Naive thymus-derived CD4-positive, alpha-beta T cell (primary cell): ENCODE measurements at regions not wholly inside any gene's neighbourhood (a gene's known extent, or its start where the extent isn't known, plus 50 kb on each side); places are given as distances from the start of the nearest gene placed in this dataset.

Source experiments
- ATAC-seq: fragments of 150-1000 bp; cut with Tn5 transposase; 2 replicates; pipeline ENCODE4 v1.10.0; 2021; ENCODE audit warnings: mild to moderate bottlenecking, moderate library complexity
- CTCF ChIA-PET: fragments of 350-600 bp; sonication (Branson Sonifier 250); formaldehyde crosslinking; loops from one replicate; lab custom pipeline; 2021; ENCODE audit warnings: antibody characterized with exemption; lab: Charles Lee
- POLR2A ChIA-PET: fragments of 350-600 bp; sonication (Branson Sonifier 250); formaldehyde crosslinking; loops from one replicate; lab custom pipeline; 2021; ENCODE audit warnings: antibody characterized with exemption, inconsistent platforms; lab: Charles Lee
- DNase-seq, 9 donors: peaks; one replicate each; pipeline versions ENCODE4 v3.0.0 to v3.0.0-alpha.2; 2020 to 2022; ENCODE audit warnings: mixed read lengths in 1 of 9
- H3K27ac ChIP-seq: one replicate; pipeline ENCODE4 v1.7.0; 2013; ENCODE audit warnings: mild to moderate bottlenecking, low read depth, low read length, moderate library complexity
- H3K27me3 ChIP-seq, 2 donors: one replicate each; pipeline ENCODE4 v1.7.0; 2013; ENCODE audit warnings: low read length in 2 of 2, mild to moderate bottlenecking in 2 of 2, moderate library complexity in 2 of 2; ENCODE audit not compliant: control insufficient read depth in 2 of 2, insufficient read depth in 2 of 2
- H3K36me3 ChIP-seq, 3 experiments: 1 replicate in 2 of 3; 2 replicates in 1 of 3; pipeline ENCODE4 v1.7.0; 2013; ENCODE audit warnings: low read length in 3 of 3, mild to moderate bottlenecking in 3 of 3, moderate library complexity in 1 of 3; ENCODE audit not compliant: insufficient read depth in 3 of 3, control insufficient read depth in 2 of 3
- H3K4me1 ChIP-seq, 2 donors: one replicate each; pipeline ENCODE4 v1.7.0; 2013; ENCODE audit warnings: low read length in 2 of 2, mild to moderate bottlenecking in 2 of 2, moderate library complexity in 1 of 2; ENCODE audit not compliant: control insufficient read depth in 2 of 2, insufficient read depth in 2 of 2
- H3K4me3 ChIP-seq: 2 replicates; pipeline ENCODE4 v1.7.0; 2013; ENCODE audit warnings: mild to moderate bottlenecking, low read length
- H3K9me3 ChIP-seq, 3 experiments: 1 replicate in 2 of 3; 2 replicates in 1 of 3; pipeline ENCODE4 v1.7.0; 2013; ENCODE audit warnings: low read length in 3 of 3; ENCODE audit not compliant: control insufficient read depth in 2 of 3
- H3K27ac Mint-ChIP-seq, 9 donors: one replicate each; pipeline ENCODE4 v1.8.0; 2020 to 2022; ENCODE audit warnings: mixed read lengths in 9 of 9, mild to moderate bottlenecking in 8 of 9, moderate library complexity in 5 of 9, inconsistent platforms in 2 of 9
- H3K27me3 Mint-ChIP-seq, 5 donors: one replicate each; pipeline ENCODE4 v1.8.0; 2021 to 2022; ENCODE audit warnings: mixed read lengths in 5 of 5, mild to moderate bottlenecking in 1 of 5
- H3K36me3 Mint-ChIP-seq, 5 donors: one replicate each; pipeline ENCODE4 v1.8.0; 2020 to 2022; ENCODE audit warnings: mixed read lengths in 5 of 5, mild to moderate bottlenecking in 3 of 5, inconsistent platforms in 1 of 5
- H3K4me1 Mint-ChIP-seq, 7 donors: one replicate each; pipeline ENCODE4 v1.8.0; 2020 to 2022; ENCODE audit warnings: mixed read lengths in 7 of 7, mild to moderate bottlenecking in 3 of 7, inconsistent platforms in 1 of 7
- H3K4me3 Mint-ChIP-seq, 10 donors: one replicate each; pipeline ENCODE4 v1.8.0; 2020 to 2022; ENCODE audit warnings: mild to moderate bottlenecking in 10 of 10, mixed read lengths in 10 of 10, moderate library complexity in 6 of 10, inconsistent platforms in 2 of 10
- H3K9me3 Mint-ChIP-seq, 11 donors: one replicate each; pipeline ENCODE4 v1.8.0; 2020 to 2022; ENCODE audit warnings: mixed read lengths in 11 of 11, mild to moderate bottlenecking in 4 of 11, inconsistent platforms in 1 of 11, moderate library complexity in 1 of 11
- intact Hi-C, 2 donors: fragments of 100-400 bp; cut with micrococcal nuclease; formaldehyde crosslinking; loops; one replicate each; pipeline ENCODE4 v1.15.1; 2023

- Histone ChIP-seq H3K36me3 (no peaks in the 10 kb centered on the region), H3K4me3 (no peak overlapping the region), H3K9me3 (no peaks in the 10 kb centered on the region), H3K4me1 (no peaks in the 10 kb centered on the region), H3K27ac (no peak overlapping the region), H3K27me3 (no peaks in the 10 kb centered on the region)
- no peak overlapping the region for H3K4me3 Mint-ChIP-seq
- H3K27ac Mint-ChIP-seq, result no peak overlapping the region
- ChIA-PET POLR2A (no interaction called here), CTCF (no interaction called here)
- intact Hi-C loops, result no loop called here
- ATAC-seq (no peak), DNase-seq (no peak)
- no peaks in the 10 kb centered on the region for H3K4me1 Mint-ChIP-seq
- no peaks in the 10 kb centered on the region for H3K36me3 Mint-ChIP-seq
- H3K27me3 Mint-ChIP-seq, result peaks cover 0 to 5% (median 0%) of the 10 kb centered on the region in 5 donors
- H3K9me3 Mint-ChIP-seq, result peaks cover 0 to 24% (median 10%) of the 10 kb centered on the region in 11 donors
Observed at GRCh38 chr16:51682905-51683304, 531.8 kb upstream of the SALL1 start.

- no peaks in the 10 kb centered on the region for H3K4me1 Mint-ChIP-seq
- ChIA-PET CTCF (no interaction called here), POLR2A (no interaction called here)
- H3K36me3 Mint-ChIP-seq, result no peaks in the 10 kb centered on the region
- Histone ChIP-seq H3K27ac (no peak overlapping the region), H3K4me1 (no peaks in the 10 kb centered on the region), H3K27me3 (no peaks in the 10 kb centered on the region), H3K9me3 (no peaks in the 10 kb centered on the region), H3K4me3 (no peak overlapping the region), H3K36me3 (no peaks in the 10 kb centered on the region)
- intact Hi-C loops, result no loop called here
- no peak overlapping the region for H3K27ac Mint-ChIP-seq
- no peak overlapping the region for H3K4me3 Mint-ChIP-seq
- ATAC-seq (no peak), DNase-seq (no peak)
- H3K27me3 Mint-ChIP-seq, result no peaks in the 10 kb centered on the region
- H3K9me3 Mint-ChIP-seq, result peaks cover 0 to 27% (median 6%) of the 10 kb centered on the region in 11 donors
Observed at GRCh38 chr16:51674615-51675014, 523.5 kb upstream of the SALL1 start.

GRCh38 chr16:51670527-51670926, 519.5 kb upstream of the SALL1 start:
- Mint-ChIP-seq H3K9me3 (peaks cover 1 to 29% (median 6%) of the 10 kb centered on the region in 11 donors), H3K27me3 (no peaks in the 10 kb centered on the region), H3K4me3 (no peak overlapping the region), H3K4me1 (no peaks in the 10 kb centered on the region), H3K27ac (no peak overlapping the region), H3K36me3 (peaks cover 0 to 3% (median 0%) of the 10 kb centered on the region in 5 donors)
- H3K27ac ChIP-seq, result no peak overlapping the region
- intact Hi-C loops, result no loop called here
- no peaks in the 10 kb centered on the region for H3K4me1 ChIP-seq
- ATAC-seq (no peak), DNase-seq (no peak)
- POLR2A ChIA-PET, result no interaction called here
- H3K9me3 ChIP-seq, result no peaks in the 10 kb centered on the region
- H3K36me3 ChIP-seq, result no peaks in the 10 kb centered on the region
- H3K4me3 ChIP-seq, result no peak overlapping the region
- CTCF ChIA-PET, result no interaction called here
- H3K27me3 ChIP-seq, result no peaks in the 10 kb centered on the region

GRCh38 chr16:51666821-51667220, 515.8 kb upstream of the SALL1 start:
- ATAC-seq (no peak), DNase-seq (no peak)
- H3K27ac Mint-ChIP-seq, result no peak overlapping the region
- Histone ChIP-seq H3K27me3 (no peaks in the 10 kb centered on the region), H3K27ac (no peak overlapping the region), H3K4me1 (no peaks in the 10 kb centered on the region), H3K9me3 (no peaks in the 10 kb centered on the region), H3K36me3 (no peaks in the 10 kb centered on the region), H3K4me3 (no peak overlapping the region)
- H3K9me3 Mint-ChIP-seq, result peaks cover 1 to 33% (median 9%) of the 10 kb centered on the region in 11 donors
- no peaks in the 10 kb centered on the region for H3K4me1 Mint-ChIP-seq
- peaks cover 0 to 3% (median 0%) of the 10 kb centered on the region in 5 donors for H3K36me3 Mint-ChIP-seq
- POLR2A ChIA-PET, result no interaction called here
- intact Hi-C loops, result no loop called here
- H3K4me3 Mint-ChIP-seq, result no peak overlapping the region
- CTCF ChIA-PET, result no interaction called here
- no peaks in the 10 kb centered on the region for H3K27me3 Mint-ChIP-seq

GRCh38 chr16:51666074-51666473, 515.0 kb upstream of the SALL1 start:
- Mint-ChIP-seq H3K27ac (no peak overlapping the region), H3K9me3 (peaks cover 1 to 33% (median 9%) of the 10 kb centered on the region in 11 donors), H3K4me1 (no peaks in the 10 kb centered on the region), H3K36me3 (peaks cover 0 to 3% (median 0%) of the 10 kb centered on the region in 5 donors), H3K27me3 (no peaks in the 10 kb centered on the region), H3K4me3 (no peak overlapping the region)
- no peak overlapping the region for H3K27ac ChIP-seq
- no peak overlapping the region for H3K4me3 ChIP-seq
- H3K36me3 ChIP-seq, result no peaks in the 10 kb centered on the region
- ChIA-PET CTCF (no interaction called here), POLR2A (no interaction called here)
- H3K4me1 ChIP-seq, result no peaks in the 10 kb centered on the region
- no peaks in the 10 kb centered on the region for H3K9me3 ChIP-seq
- intact Hi-C loops, result no loop called here
- DNase-seq (no peak), ATAC-seq (no peak)
- H3K27me3 ChIP-seq, result no peaks in the 10 kb centered on the region

- DNase-seq (no peak), ATAC-seq (no peak)
- intact Hi-C loops, result no loop called here
- Mint-ChIP-seq H3K9me3 (peaks cover 1 to 34% (median 9%) of the 10 kb centered on the region in 11 donors), H3K36me3 (peaks cover 0 to 3% (median 0%) of the 10 kb centered on the region in 5 donors), H3K27ac (no peak overlapping the region), H3K27me3 (no peaks in the 10 kb centered on the region), H3K4me1 (no peaks in the 10 kb centered on the region), H3K4me3 (no peak overlapping the region)
- Histone ChIP-seq H3K4me3 (no peak overlapping the region), H3K27ac (no peak overlapping the region), H3K36me3 (no peaks in the 10 kb centered on the region), H3K9me3 (no peaks in the 10 kb centered on the region), H3K27me3 (no peaks in the 10 kb centered on the region), H3K4me1 (no peaks in the 10 kb centered on the region)
- ChIA-PET CTCF (no interaction called here), POLR2A (no interaction called here)
Observed at GRCh38 chr16:51665436-51665998, 514.4 kb upstream of the SALL1 start.

GRCh38 chr16:51658531-51658930, 507.5 kb upstream of the SALL1 start:
- POLR2A ChIA-PET, result no interaction called here
- ATAC-seq (no peak), DNase-seq (no peak)
- H3K27me3 Mint-ChIP-seq, result no peaks in the 10 kb centered on the region
- H3K9me3 Mint-ChIP-seq, result peaks cover 0 to 30% (median 6%) of the 10 kb centered on the region in 11 donors
- Histone ChIP-seq H3K27ac (no peak overlapping the region), H3K4me3 (no peak overlapping the region), H3K9me3 (no peaks in the 10 kb centered on the region), H3K27me3 (no peaks in the 10 kb centered on the region), H3K36me3 (no peaks in the 10 kb centered on the region), H3K4me1 (no peaks in the 10 kb centered on the region)
- no peaks in the 10 kb centered on the region for H3K36me3 Mint-ChIP-seq
- intact Hi-C loops, result no loop called here
- CTCF ChIA-PET, result no interaction called here
- no peak overlapping the region for H3K27ac Mint-ChIP-seq
- H3K4me3 Mint-ChIP-seq, result no peak overlapping the region
- no peaks in the 10 kb centered on the region for H3K4me1 Mint-ChIP-seq
